Activated naive CD8-positive, alpha-beta T cell treated with anti-CD3 and anti-CD28 coated beads, Interleukin-2, amount 50 U/mL, for 24 hours (primary cell): ENCODE measurements at regions not wholly inside any gene's neighbourhood (a gene's known extent, or its start where the extent isn't known, plus 50 kb on each side); places are given as distances from the start of the nearest gene placed in this dataset.

ENCODE experiments used
- ATAC-seq: fragments of 150-1000 bp; cut with Tn5 transposase; one replicate; pipeline ENCODE4 v1.10.0; 2021
- DNase-seq: peaks from one replicate; pipeline ENCODE4 v3.0.0; 2021
- H3K27ac Mint-ChIP-seq: one replicate; pipeline ENCODE4 v1.8.0; 2021; ENCODE audit warnings: mild to moderate bottlenecking, mixed read lengths
- H3K27me3 Mint-ChIP-seq: one replicate; pipeline ENCODE4 v1.8.0; 2021; ENCODE audit warnings: mixed read lengths
- H3K36me3 Mint-ChIP-seq: one replicate; pipeline ENCODE4 v1.8.0; 2021; ENCODE audit warnings: low read depth, mixed read lengths
- H3K4me1 Mint-ChIP-seq: one replicate; pipeline ENCODE4 v1.8.0; 2021; ENCODE audit warnings: mixed read lengths
- H3K4me3 Mint-ChIP-seq: one replicate; pipeline ENCODE4 v1.8.0; 2021; ENCODE audit warnings: mild to moderate bottlenecking, moderate library complexity, mixed read lengths
- H3K9me3 Mint-ChIP-seq: one replicate; pipeline ENCODE4 v1.8.0; 2021; ENCODE audit warnings: mixed read lengths

DNA sequence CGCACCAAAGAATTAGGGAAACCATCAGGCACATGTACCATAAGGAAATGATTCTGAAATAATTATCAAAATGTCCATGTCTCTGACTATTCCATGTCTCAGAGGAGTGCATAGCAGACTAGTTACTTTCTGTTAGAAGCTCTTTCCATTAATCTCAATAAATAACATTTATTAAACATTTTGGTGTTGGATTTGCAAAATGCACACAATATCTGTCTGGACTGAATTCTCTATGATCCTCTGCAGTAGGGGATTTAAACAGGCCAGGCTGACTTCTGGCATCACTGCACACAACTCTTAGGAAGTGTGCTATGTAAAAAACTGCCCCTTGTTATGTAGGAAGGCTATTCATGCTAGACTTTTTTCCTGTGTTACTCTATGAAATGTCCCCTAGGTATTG is 283.3 kb upstream of the CDH5 start:
- peaks cover 3% of the 10 kb centered on the region for H3K9me3 Mint-ChIP-seq
- H3K36me3 Mint-ChIP-seq: no peaks in the 10 kb centered on the region
- H3K4me3 Mint-ChIP-seq: no peak overlapping the region
- no peaks in the 10 kb centered on the region for H3K4me1 Mint-ChIP-seq
- H3K27me3 Mint-ChIP-seq: no peaks in the 10 kb centered on the region
- ATAC-seq (no peak), DNase-seq (no peak)
- no peak overlapping the region for H3K27ac Mint-ChIP-seq

DNA sequence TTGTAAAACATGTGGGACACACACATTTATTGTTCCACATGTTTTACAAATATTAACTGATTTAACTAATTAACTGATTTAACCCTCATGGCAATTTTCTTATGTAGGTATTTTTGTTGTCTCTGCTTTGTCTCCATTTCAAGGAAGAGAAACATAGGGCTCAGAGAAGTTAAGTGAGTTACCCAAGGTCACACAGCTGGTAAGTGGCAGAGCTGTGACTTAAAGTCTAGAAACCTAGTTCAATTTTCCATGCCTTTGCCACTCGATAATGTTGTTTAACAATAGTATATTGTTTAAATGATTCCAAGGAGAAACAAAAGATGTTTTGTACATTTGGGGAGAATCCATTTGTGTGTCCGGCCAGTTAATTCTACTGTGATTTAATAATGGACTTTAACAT is 284.1 kb upstream of the CDH5 start:
- no peak for DNase-seq
- Mint-ChIP-seq H3K4me3 (no peak overlapping the region), H3K27me3 (no peaks in the 10 kb centered on the region), H3K27ac (no peak overlapping the region), H3K36me3 (no peaks in the 10 kb centered on the region), H3K4me1 (no peaks in the 10 kb centered on the region), H3K9me3 (peaks cover 3% of the 10 kb centered on the region)
- ATAC-seq: no peak

DNA sequence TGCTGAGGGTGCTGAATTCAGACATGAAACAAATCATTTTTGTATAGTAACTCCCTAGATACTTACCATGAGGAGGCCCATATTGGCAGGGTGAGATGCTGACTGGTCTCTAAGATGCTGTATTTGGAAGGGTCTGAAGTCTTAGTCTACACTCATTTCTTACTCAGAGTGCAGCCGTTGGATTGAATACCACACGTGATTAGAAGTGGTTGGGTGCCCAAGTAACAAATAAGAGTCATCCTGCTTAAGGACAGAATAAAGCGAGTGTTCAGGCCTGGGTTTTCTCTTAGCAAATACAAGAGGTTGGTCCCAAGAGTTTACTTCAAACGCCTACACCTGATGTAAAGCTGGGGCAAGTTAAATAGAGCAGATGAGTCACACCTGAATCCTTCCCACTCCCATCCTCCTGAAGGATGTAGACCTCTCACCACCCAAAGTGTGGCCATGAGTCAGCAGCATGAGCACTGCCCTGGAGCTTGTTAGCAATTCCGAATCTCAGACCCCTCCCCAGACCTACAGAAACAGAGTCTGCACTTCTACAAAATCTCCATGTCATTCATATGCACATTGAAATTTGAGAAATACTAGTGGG is 284.6 kb upstream of the CDH5 start:
- no peak overlapping the region for H3K4me3 Mint-ChIP-seq
- H3K27me3 Mint-ChIP-seq: no peaks in the 10 kb centered on the region
- peaks cover 3% of the 10 kb centered on the region for H3K9me3 Mint-ChIP-seq
- ATAC-seq (no peak), DNase-seq (no peak)
- no peaks in the 10 kb centered on the region for H3K36me3 Mint-ChIP-seq
- no peak overlapping the region for H3K27ac Mint-ChIP-seq
- H3K4me1 Mint-ChIP-seq: no peaks in the 10 kb centered on the region

DNA sequence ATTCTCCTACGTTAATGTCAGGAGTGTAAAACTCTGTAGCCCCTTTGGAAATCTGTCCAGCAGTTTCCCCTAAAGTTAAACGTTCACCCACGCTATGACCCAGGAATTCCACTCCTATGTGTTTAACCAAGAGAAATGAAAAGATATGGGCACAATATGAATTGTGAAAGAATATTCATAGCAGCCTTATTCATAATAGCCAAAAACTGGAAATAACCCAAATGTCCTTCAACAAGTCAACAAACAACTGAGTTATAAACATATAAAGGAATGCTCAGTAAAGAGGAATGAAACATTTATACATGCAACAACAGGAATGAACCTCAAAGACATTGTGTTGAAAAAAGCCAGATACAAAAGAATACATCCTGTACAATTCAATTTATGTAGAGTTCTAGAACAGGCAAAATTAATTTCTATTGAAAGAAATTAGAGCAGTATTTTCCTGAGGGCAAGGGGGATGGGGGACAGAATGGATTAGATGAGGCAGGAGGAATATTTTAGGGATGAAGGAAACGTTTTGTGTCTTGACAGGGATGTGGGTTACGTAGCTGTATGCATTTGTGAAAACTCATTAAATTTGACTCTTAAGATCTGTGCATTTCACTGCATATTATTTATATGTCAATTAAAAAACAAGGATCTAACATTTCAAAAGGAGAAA is 286.7 kb upstream of the CDH5 start:
- ATAC-seq (no peak), DNase-seq (no peak)
- Mint-ChIP-seq H3K4me3 (no peak overlapping the region), H3K36me3 (no peaks in the 10 kb centered on the region), H3K4me1 (no peaks in the 10 kb centered on the region), H3K27me3 (no peaks in the 10 kb centered on the region), H3K27ac (no peak overlapping the region), H3K9me3 (no peaks in the 10 kb centered on the region)

DNA sequence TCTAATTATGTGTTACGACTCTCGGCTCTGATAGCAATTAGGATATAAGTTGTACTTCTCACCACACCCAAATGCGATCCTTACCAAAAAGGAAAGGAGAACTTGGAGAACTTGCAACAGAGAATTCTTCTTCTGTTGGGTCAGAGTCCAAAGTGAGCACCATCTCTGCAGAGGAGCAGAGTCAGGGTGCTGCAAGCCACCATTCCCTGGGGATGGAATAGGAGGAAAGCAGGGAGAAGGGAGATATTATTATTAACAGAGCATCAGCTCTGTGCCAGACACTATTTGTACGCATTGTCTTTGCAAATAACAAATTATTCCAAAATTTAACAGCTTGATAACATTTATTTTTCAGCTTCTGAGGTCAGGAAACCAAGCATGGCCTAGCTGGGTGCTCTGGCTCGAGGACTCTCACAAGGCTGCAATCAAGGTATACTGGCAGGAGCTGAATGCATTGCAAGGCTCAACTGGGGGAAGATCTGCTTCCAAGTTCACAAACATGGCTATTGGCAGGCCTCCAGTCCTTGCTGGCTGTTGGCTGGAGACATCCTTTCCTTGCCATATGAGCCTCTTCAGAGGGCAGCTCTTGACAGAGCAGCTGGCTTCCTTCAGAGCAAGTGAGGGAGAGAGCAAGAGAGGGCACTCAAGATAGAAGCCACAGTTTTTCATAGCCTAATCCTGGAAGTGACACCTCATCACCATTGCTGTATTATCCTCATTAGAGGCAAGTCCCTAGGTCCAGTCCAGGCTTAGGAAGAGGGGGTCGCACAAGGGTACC is 296.2 kb upstream of the CDH5 start:
- DNase-seq (no peak), ATAC-seq (no peak)
- H3K27ac Mint-ChIP-seq: no peak overlapping the region
- no peaks in the 10 kb centered on the region for H3K4me1 Mint-ChIP-seq
- no peak overlapping the region for H3K4me3 Mint-ChIP-seq
- H3K36me3 Mint-ChIP-seq: no peaks in the 10 kb centered on the region
- H3K9me3 Mint-ChIP-seq: no peaks in the 10 kb centered on the region
- peaks cover 4% of the 10 kb centered on the region for H3K27me3 Mint-ChIP-seq

DNA sequence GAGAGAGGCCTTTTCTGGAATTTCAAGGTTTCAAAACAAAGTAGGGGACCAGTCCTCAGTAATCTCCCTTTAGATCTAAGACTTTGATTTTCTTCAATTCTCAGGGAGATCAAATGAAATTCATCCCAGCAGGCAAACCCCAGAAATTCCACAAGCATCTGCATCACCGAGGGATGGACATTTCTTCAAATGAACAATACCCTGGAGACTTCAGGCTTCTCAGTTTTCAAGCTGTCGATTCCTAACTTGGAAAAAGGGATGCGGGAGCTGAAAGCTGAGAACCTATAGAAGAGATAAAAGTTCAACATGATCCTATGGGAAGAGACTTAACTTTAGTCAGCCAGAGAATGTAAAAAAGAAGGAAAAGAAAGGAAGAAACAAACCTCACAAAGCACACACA is 296.9 kb upstream of the CDH5 start:
- H3K9me3 Mint-ChIP-seq: no peaks in the 10 kb centered on the region
- no peak for ATAC-seq
- H3K27me3 Mint-ChIP-seq: peaks cover 4% of the 10 kb centered on the region
- no peaks in the 10 kb centered on the region for H3K36me3 Mint-ChIP-seq
- no peaks in the 10 kb centered on the region for H3K4me1 Mint-ChIP-seq
- no peak overlapping the region for H3K4me3 Mint-ChIP-seq
- no peak for DNase-seq
- H3K27ac Mint-ChIP-seq: no peak overlapping the region

DNA sequence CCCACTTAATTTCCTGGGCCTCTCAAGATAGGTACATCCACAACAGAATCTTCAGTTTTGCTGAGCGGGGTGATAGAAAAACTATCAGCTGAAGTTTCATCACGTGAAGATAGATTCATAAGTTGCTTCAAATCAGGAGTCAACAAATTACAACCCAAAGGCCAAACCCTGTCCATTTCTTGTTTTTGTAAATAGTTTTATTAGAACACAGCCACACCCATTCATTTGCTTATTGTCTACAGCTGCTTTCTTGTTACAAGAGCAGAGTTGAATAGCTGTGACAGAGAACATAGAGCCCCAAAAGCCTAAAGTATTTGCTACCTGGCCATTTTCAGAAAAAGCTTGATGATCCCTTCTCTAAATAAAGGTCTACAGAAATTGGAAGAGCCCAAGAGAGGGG is 300.1 kb upstream of the CDH5 start:
- Mint-ChIP-seq H3K27ac (no peak overlapping the region), H3K4me3 (no peak overlapping the region), H3K9me3 (no peaks in the 10 kb centered on the region), H3K36me3 (no peaks in the 10 kb centered on the region), H3K4me1 (no peaks in the 10 kb centered on the region), H3K27me3 (peaks cover 5% of the 10 kb centered on the region)
- DNase-seq (no peak), ATAC-seq (no peak)

DNA sequence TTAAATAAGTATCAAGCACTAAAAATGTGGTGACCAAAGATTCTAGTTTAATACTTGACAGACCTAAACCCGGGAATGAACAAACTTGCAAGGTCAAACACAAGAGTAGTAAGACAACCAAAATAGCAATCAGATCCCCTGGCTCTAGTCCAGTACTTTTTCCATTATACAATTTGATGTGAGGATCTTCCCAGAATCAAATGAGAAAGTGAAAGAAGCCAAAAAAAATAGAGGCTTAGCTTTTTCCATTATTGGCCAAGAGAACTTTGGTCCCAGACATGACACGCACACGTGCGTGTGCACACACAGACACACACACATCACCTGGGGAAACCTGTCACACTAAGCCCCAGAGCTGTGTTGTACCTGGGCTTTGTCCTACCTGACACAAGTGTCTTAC is 300.6 kb upstream of the CDH5 start:
- Mint-ChIP-seq H3K4me3 (no peak overlapping the region), H3K27ac (no peak overlapping the region), H3K27me3 (peaks cover 7% of the 10 kb centered on the region), H3K4me1 (no peaks in the 10 kb centered on the region), H3K36me3 (no peaks in the 10 kb centered on the region), H3K9me3 (no peaks in the 10 kb centered on the region)
- ATAC-seq (no peak), DNase-seq (no peak)

DNA sequence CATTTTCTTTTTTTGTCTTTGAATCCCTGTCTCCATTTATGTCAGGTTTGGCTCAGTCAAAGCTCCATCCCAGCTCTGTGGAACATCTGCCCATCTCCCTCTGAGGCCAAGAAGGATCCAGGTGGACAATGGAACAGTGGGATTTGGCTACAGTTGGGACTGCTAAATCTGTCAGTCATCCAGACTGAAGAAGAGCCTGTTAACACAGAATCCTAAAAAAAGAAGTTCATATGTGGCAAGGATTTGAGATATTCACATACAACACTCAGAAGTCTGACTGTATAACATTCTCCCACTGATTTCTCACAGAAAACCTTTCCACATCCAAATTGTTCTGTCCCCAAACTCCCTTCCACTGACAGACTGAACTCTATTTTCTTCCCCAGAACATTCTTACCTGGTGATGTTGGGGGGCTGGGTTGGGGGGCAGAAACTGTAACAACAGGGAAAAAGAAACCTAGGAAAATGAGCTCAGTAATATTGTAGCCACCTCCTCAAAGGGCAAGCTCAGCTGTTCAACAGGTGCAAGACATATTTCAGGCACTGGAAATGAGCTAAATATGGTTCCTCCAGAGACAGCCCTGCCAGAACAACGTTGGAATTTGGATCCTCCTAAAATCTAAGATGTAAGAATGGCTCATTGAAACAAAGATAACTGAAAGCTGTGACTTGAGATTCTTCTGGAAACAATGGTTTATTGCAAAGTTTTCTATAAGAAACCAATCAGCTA is 301.5 kb upstream of the CDH5 start:
- Mint-ChIP-seq H3K36me3 (no peaks in the 10 kb centered on the region), H3K27ac (no peak overlapping the region), H3K9me3 (no peaks in the 10 kb centered on the region), H3K4me3 (no peak overlapping the region), H3K4me1 (no peaks in the 10 kb centered on the region), H3K27me3 (peaks cover 7% of the 10 kb centered on the region)
- ATAC-seq (no peak), DNase-seq (no peak)

DNA sequence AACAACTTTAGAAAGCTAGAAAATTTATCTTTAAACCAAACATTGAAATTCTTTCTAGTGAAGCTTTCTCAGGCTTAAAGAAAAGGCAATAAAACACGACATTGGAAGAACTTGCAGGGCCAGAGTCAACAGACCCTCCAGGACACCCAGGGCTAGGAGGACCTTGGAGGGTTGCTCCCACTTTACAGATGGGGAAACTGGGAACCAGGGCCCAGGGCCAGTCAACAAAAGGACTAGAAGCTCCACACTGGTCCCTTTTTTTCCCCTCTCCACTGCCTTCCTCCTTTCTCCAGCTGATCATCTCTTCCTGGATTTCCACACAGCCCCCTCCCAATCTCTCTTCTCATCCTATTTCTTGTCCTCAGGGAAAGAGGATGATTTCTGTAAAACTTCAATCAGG is 307.7 kb upstream of the CDH5 start:
- H3K27ac Mint-ChIP-seq: no peak overlapping the region

DNA sequence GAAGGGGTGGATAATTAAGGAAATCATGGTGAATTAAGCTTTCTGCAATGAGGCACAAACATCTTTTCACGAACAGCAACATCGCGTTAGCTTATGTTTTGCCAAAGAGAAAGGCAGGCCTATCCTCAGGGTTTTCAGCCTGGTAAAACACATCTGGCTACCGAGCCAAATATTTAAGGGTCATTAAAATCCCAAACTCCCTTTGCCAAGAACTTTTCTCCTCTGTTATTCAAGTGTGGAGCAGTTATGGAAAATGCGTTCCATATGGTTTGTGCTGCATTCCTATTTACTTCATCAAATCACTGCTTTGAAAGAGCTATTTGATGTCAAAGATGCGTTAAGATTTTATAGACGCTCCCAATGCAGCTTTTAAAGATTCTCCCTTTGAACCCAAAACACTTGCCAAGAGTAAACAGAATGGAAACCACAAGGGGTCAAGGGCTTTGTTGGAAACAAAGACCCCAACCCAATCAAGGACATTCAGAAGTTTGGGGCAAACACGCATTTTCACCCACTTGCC is 308.3 kb upstream of the CDH5 start:
- H3K36me3 Mint-ChIP-seq: no peaks in the 10 kb centered on the region

More for the DNA sequence above, 307.7 kb upstream of the CDH5 start:
- no peaks in the 10 kb centered on the region for H3K36me3 Mint-ChIP-seq
- ATAC-seq: no peak
- H3K4me1 Mint-ChIP-seq: no peaks in the 10 kb centered on the region
- DNase-seq: no peak
- H3K9me3 Mint-ChIP-seq: no peaks in the 10 kb centered on the region
- peaks cover 9% of the 10 kb centered on the region for H3K27me3 Mint-ChIP-seq
- no peak overlapping the region for H3K4me3 Mint-ChIP-seq

DNA sequence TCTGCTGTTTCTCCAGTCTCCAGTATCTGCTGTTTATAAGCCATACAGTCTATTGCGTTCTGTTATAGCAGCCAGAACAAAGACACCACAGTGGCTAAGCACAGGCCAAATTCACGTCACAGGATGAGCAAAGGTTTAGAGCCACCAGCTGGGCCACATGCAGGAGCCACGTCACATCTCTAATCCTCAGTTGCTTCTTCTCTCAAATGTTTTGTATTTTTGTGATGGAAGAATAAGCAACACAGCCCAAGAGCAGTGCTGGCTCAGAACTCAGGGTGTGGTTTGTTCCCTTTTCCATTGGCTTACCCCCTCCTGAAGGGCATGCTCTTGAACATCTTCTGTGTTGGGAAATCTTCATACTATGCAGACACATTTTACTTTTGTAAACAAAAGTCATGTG is 309.4 kb upstream of the CDH5 start:
- H3K9me3 Mint-ChIP-seq: no peaks in the 10 kb centered on the region
- no peaks in the 10 kb centered on the region for H3K4me1 Mint-ChIP-seq
- no peaks in the 10 kb centered on the region for H3K36me3 Mint-ChIP-seq
- no peak overlapping the region for H3K27ac Mint-ChIP-seq
- ATAC-seq (no peak), DNase-seq (no peak)
- no peak overlapping the region for H3K4me3 Mint-ChIP-seq
- peaks cover 6% of the 10 kb centered on the region for H3K27me3 Mint-ChIP-seq

More for the DNA sequence above, 308.3 kb upstream of the CDH5 start:
- Mint-ChIP-seq H3K4me3 (no peak overlapping the region), H3K27ac (no peak overlapping the region), H3K9me3 (no peaks in the 10 kb centered on the region), H3K4me1 (no peaks in the 10 kb centered on the region), H3K27me3 (peaks cover 9% of the 10 kb centered on the region)
- ATAC-seq: no peak
- no peak for DNase-seq

DNA sequence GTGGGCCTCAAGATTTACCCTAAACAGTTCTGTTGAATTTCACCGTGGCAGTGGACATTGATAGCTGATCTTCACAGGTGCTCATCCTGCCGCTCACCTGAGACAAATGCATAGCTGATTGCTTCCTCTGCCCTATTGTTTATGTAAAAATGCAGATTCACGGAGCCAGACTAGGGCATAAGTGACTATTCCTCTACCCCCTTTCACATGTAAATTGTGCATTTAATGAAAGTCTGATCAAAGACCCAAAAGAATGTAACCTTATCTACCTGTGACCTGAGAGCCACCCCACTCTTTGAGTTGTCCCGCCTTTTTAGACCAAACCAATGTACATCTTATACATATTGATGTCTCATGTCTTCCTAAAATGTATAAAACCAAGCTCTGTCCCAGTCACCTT is 312.4 kb upstream of the CDH5 start:
- no peak for ATAC-seq
- Mint-ChIP-seq H3K27ac (no peak overlapping the region), H3K27me3 (peaks cover 2% of the 10 kb centered on the region), H3K4me3 (no peak overlapping the region), H3K36me3 (no peaks in the 10 kb centered on the region), H3K9me3 (no peaks in the 10 kb centered on the region), H3K4me1 (no peaks in the 10 kb centered on the region)
- DNase-seq: no peak

DNA sequence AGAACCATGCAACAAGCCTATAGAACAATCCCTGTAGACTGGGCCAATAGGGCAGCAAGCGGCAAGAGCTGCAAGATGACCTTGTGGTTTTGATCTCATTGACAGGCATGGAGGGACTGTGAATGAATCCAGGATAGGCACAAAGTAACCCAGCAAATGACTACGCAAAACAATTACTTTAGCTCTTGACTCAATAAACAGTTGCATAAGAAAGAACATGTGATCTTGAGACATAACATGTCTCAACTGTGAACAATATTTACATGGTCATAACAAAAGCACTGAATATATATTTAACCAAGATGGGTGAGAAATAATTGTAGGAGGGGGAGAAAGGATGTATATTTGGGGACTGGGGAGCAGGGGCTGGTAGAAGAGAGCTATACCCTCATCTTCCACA is 313.7 kb upstream of the CDH5 start:
- no peaks in the 10 kb centered on the region for H3K4me1 Mint-ChIP-seq
- DNase-seq (no peak), ATAC-seq (no peak)
- no peaks in the 10 kb centered on the region for H3K36me3 Mint-ChIP-seq
- no peak overlapping the region for H3K27ac Mint-ChIP-seq
- H3K27me3 Mint-ChIP-seq: no peaks in the 10 kb centered on the region
- no peaks in the 10 kb centered on the region for H3K9me3 Mint-ChIP-seq
- no peak overlapping the region for H3K4me3 Mint-ChIP-seq

DNA sequence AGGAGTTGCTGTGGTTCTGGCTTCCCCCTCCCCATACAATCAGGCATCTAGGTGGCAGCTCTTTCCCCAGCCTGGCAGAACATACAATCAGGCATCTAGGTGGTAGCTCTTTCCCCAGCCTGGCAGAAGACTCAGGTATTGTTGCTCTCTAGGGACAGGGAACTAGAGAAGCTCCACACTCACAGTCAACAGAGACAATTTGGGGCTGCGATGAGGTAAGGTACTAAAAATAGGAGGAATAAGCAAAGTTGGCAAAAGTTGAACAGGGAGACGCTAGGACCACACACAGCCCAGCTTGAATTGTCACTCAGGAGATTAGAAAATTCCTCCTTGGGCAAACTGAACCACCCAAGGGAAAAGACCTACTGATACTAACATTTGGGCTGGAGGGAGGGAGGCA is 315.5 kb upstream of the CDH5 start:
- no peaks in the 10 kb centered on the region for H3K4me1 Mint-ChIP-seq
- no peak for ATAC-seq
- no peaks in the 10 kb centered on the region for H3K36me3 Mint-ChIP-seq
- no peaks in the 10 kb centered on the region for H3K27me3 Mint-ChIP-seq
- H3K4me3 Mint-ChIP-seq: no peak overlapping the region
- H3K27ac Mint-ChIP-seq: no peak overlapping the region
- DNase-seq: no peak
- no peaks in the 10 kb centered on the region for H3K9me3 Mint-ChIP-seq
